Neural cell (in vitro differentiated cells): ENCODE measurements at regions not wholly inside any gene's neighbourhood (a gene's known extent, or its start where the extent isn't known, plus 50 kb on each side); places are given as distances from the start of the nearest gene placed in this dataset.

Experiments used
- EP300 ChIP-seq: fragments of 450-650 bp; conservative IDR thresholded peaks from 2 replicates; pipeline ENCODE4 v1.6.1; 2014; ENCODE audit warnings: antibody characterized with exemption, mild to moderate bottlenecking, moderate library complexity; ENCODE audit not compliant: poor library complexity, severe bottlenecking
- EZH2 ChIP-seq: fragments of 200-600, 300-800 bp; shearing (Covaris generic), sonication (generic); IDR thresholded peaks from 2 replicates; pipeline ENCODE4 v1.6.1; 2014; ENCODE audit warnings: antibody characterized with exemption, low read length, borderline replicate concordance, mild to moderate bottlenecking; ENCODE audit not compliant: insufficient read depth, poor library complexity, severe bottlenecking
- TF ChIP-seq, protein P1 (sequence below): fragments of 450-650 bp; IDR thresholded peaks from 2 replicates; pipeline ENCODE4 v1.5.1; 2014; ENCODE audit warnings: antibody characterized with exemption, mild to moderate bottlenecking, moderate library complexity; ENCODE audit not compliant: poor library complexity, severe bottlenecking

DNA sequence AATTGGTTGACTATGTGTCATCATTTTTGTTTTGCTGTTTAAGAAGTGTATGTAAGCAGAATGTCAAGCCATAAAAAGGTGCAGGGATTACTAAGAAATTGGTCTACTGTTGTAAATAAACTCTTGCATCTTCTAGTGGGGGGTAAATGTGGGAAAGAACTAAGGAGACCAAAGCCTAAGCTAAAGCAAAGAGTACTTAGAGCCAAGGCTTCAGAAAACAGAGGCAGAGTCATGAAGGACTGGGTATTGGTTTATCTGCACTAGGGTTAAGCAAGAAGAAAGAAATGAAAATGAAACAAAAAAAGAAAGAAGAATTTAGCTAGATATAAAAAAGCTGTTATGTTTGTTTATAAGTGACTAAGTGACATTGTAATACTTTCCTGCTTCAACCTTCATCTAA is 628.1 kb downstream of the METTL15 start:
- TF ChIP-seq, protein P1, sequence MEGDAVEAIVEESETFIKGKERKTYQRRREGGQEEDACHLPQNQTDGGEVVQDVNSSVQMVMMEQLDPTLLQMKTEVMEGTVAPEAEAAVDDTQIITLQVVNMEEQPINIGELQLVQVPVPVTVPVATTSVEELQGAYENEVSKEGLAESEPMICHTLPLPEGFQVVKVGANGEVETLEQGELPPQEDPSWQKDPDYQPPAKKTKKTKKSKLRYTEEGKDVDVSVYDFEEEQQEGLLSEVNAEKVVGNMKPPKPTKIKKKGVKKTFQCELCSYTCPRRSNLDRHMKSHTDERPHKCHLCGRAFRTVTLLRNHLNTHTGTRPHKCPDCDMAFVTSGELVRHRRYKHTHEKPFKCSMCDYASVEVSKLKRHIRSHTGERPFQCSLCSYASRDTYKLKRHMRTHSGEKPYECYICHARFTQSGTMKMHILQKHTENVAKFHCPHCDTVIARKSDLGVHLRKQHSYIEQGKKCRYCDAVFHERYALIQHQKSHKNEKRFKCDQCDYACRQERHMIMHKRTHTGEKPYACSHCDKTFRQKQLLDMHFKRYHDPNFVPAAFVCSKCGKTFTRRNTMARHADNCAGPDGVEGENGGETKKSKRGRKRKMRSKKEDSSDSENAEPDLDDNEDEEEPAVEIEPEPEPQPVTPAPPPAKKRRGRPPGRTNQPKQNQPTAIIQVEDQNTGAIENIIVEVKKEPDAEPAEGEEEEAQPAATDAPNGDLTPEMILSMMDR, result no peak
- TF ChIP-seq EP300, result no peak
- TF ChIP-seq EZH2, result no peak
